ENCODE measurements at regions not wholly inside any gene's neighbourhood (a gene's known extent, or its start where the extent isn't known, plus 50 kb on each side); places are given as distances from the start of the nearest gene placed in this dataset.

- no peak for DNase-seq
- Histone ChIP-seq H3K4me3 (ENCODE audit: low read depth, low read length) (no peak overlapping the region), H3K27ac (no peak overlapping the region), H3K36me3 (replicated peaks) (no peaks in the 10 kb centered on the region), H3K27me3 (replicated peaks) (no peaks in the 10 kb centered on the region)
- no peak for TF ChIP-seq CTCF (IDR thresholded peaks at IDR 0.05; ENCODE audit: low read depth, low read length, missing control alignments)
- in situ Hi-C loops (cut with HindIII; ENCODE audit: low pct_ligation_motif_present, low sequenced_read_pairs) = no loop called here
Observed at GRCh38 chr4:83177182-83177581, 62.7 kb upstream of the PLAC8 start.

- TF ChIP-seq CTCF (IDR thresholded peaks at IDR 0.05; ENCODE audit: low read depth, low read length, missing control alignments) = no peak
- no peaks in the 10 kb centered on the region for H3K27me3 ChIP-seq (replicated peaks)
- in situ Hi-C loops (cut with HindIII; ENCODE audit: low pct_ligation_motif_present, low sequenced_read_pairs) = no loop called here
- no peak overlapping the region for H3K4me3 ChIP-seq (ENCODE audit: low read depth, low read length)
- DNase-seq = no peak
- H3K27ac ChIP-seq = no peak overlapping the region
- no peaks in the 10 kb centered on the region for H3K36me3 ChIP-seq (replicated peaks)
Observed at GRCh38 chr4:83174844-83175414, 60.4 kb upstream of the PLAC8 start.

GRCh38 chr4:83172371-83172770, 57.8 kb upstream of the PLAC8 start:
- H3K27ac ChIP-seq = no peak overlapping the region
- DNase-seq = no peak
- H3K4me3 ChIP-seq (ENCODE audit: low read depth, low read length) = no peak overlapping the region
- H3K36me3 ChIP-seq (replicated peaks) = no peaks in the 10 kb centered on the region
- in situ Hi-C loops (cut with HindIII; ENCODE audit: low pct_ligation_motif_present, low sequenced_read_pairs) = no loop called here
- H3K27me3 ChIP-seq (replicated peaks) = no peaks in the 10 kb centered on the region
- no peak for TF ChIP-seq CTCF (IDR thresholded peaks at IDR 0.05; ENCODE audit: low read depth, low read length, missing control alignments)

- no peak for TF ChIP-seq CTCF (IDR thresholded peaks at IDR 0.05; ENCODE audit: low read depth, low read length, missing control alignments)
- Histone ChIP-seq H3K27me3 (replicated peaks) (no peaks in the 10 kb centered on the region), H3K4me3 (ENCODE audit: low read depth, low read length) (no peak overlapping the region), H3K36me3 (replicated peaks) (no peaks in the 10 kb centered on the region), H3K27ac (no peak overlapping the region)
- DNase-seq = no peak
- in situ Hi-C loops (cut with HindIII; ENCODE audit: low pct_ligation_motif_present, low sequenced_read_pairs) = no loop called here
Observed at GRCh38 chr4:83171436-83172039, 57.0 kb upstream of the PLAC8 start.

GRCh38 chr4:83170952-83171399, 56.4 kb upstream of the PLAC8 start:
- no peak overlapping the region for H3K4me3 ChIP-seq (ENCODE audit: low read depth, low read length)
- no peak for TF ChIP-seq CTCF (IDR thresholded peaks at IDR 0.05; ENCODE audit: low read depth, low read length, missing control alignments)
- H3K27ac ChIP-seq = no peak overlapping the region
- no peaks in the 10 kb centered on the region for H3K36me3 ChIP-seq (replicated peaks)
- DNase-seq = no peak
- in situ Hi-C loops (cut with HindIII; ENCODE audit: low pct_ligation_motif_present, low sequenced_read_pairs) = no loop called here
- no peaks in the 10 kb centered on the region for H3K27me3 ChIP-seq (replicated peaks)

Data from brain microvascular endothelial cell (primary cell).